Naive thymus-derived CD8-positive, alpha-beta T cell (primary cell): ENCODE measurements at regions not wholly inside any gene's neighbourhood (a gene's known extent, or its start where the extent isn't known, plus 50 kb on each side); places are given as distances from the start of the nearest gene placed in this dataset.
A peak's percentile ranks its signal among the peaks of the same experiment; 100 is the strongest.
"Not testable (repeated sequence)": the region's sequence is repeated elsewhere in the genome, so short reads cannot be mapped to it uniquely, and the experiment has no call there.

Source experiments
- ATAC-seq, 2 donors: fragments of 150-1000 bp; cut with Tn5 transposase in 1 of 2; sonication (Bioruptor Pico), chemical (Tn5 transposase) in 1 of 2; 1 replicate in 1 of 2; 2 replicates in 1 of 2; pipeline ENCODE4 v1.10.0; 2021; ENCODE audit warnings: mild to moderate bottlenecking in 2 of 2, moderate library complexity in 2 of 2
- POLR2A ChIA-PET: fragments of 350-600 bp; sonication (Branson Sonifier 250); formaldehyde crosslinking; loops from one replicate; lab custom pipeline; 2021; ENCODE audit warnings: antibody characterized with exemption; lab: Charles Lee
- DNase-seq, 10 donors: peaks; one replicate each; pipeline versions ENCODE4 v3.0.0 to v3.0.0-alpha.2; 2020 to 2022
- H3K27ac Mint-ChIP-seq, 10 donors: one replicate each; pipeline ENCODE4 v1.8.0; 2020 to 2022; ENCODE audit warnings: mild to moderate bottlenecking in 10 of 10, mixed read lengths in 10 of 10, moderate library complexity in 4 of 10, inconsistent platforms in 1 of 10
- H3K27me3 Mint-ChIP-seq, 5 donors: one replicate each; pipeline ENCODE4 v1.8.0; 2021 to 2022; ENCODE audit warnings: mixed read lengths in 5 of 5
- H3K36me3 Mint-ChIP-seq, 3 donors: one replicate each; pipeline ENCODE4 v1.8.0; 2020 to 2022; ENCODE audit warnings: mixed read lengths in 3 of 3, mild to moderate bottlenecking in 2 of 3, inconsistent platforms in 1 of 3
- H3K4me1 Mint-ChIP-seq, 4 donors: one replicate each; pipeline ENCODE4 v1.8.0; 2021 to 2022; ENCODE audit warnings: mixed read lengths in 4 of 4
- H3K4me3 Mint-ChIP-seq, 10 donors: one replicate each; pipeline ENCODE4 v1.8.0; 2020 to 2022; ENCODE audit warnings: mild to moderate bottlenecking in 10 of 10, mixed read lengths in 10 of 10, moderate library complexity in 6 of 10, inconsistent platforms in 1 of 10
- H3K9me3 Mint-ChIP-seq, 9 donors: one replicate each; pipeline ENCODE4 v1.8.0; 2020 to 2022; ENCODE audit warnings: mixed read lengths in 9 of 9, mild to moderate bottlenecking in 3 of 9, inconsistent platforms in 1 of 9, moderate library complexity in 1 of 9

DNA sequence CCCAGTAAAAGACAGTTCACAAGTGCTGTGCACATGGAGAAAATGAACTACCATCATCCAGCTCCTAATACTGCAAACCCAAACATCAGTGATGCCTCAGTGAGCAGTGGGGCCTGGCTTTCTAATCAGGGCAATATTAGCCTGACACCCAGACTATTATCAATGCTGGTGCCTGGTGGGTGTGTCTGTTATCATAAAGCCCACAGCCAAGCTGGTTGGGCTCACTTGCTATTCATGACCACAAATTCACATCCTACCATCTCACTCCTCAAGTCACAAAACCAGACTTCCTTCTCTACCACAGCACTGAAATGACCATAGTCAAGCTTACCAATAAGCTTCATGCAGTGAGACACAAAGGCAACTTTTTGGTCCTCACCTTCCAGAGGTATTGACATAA is 180.8 kb upstream of the PLN start:
- H3K9me3 Mint-ChIP-seq, result peaks cover 0 to 16% (median 6%) of the 10 kb centered on the region in 9 donors
- POLR2A ChIA-PET, result no interaction called here
- H3K27me3 Mint-ChIP-seq, result no peaks in the 10 kb centered on the region
- DNase-seq (no peak), ATAC-seq (no peak)
- H3K36me3 Mint-ChIP-seq, result peaks cover 2 to 17% (median 6%) of the 10 kb centered on the region in 3 donors
- no peak overlapping the region for H3K4me3 Mint-ChIP-seq
- no peaks in the 10 kb centered on the region for H3K4me1 Mint-ChIP-seq
- H3K27ac Mint-ChIP-seq, result no peak overlapping the region

DNA sequence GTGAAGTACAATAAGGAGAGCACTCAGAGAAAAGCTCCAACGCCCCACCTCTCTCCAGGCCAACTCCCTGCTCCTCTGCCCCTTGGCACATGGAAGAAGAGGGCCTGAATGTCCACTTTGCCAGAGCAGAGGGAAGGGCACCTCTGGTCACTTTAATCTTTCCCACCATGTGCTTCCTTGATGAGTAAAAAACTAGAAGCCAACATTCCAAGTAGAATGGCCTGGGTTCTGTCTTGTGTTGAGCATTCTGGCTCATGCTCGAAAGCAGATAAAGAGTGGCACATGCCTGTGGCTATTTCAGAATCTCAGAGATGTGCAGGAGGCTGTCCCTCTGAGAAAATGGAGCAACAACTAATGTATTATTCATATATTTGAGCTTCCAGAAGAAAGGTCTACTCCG is 177.4 kb upstream of the PLN start:
- no peaks in the 10 kb centered on the region for H3K4me1 Mint-ChIP-seq
- H3K4me3 Mint-ChIP-seq, result no peak overlapping the region
- H3K36me3 Mint-ChIP-seq, result peaks cover 8 to 30% (median 17%) of the 10 kb centered on the region in 3 donors
- H3K9me3 Mint-ChIP-seq, result peaks cover 0 to 16% (median 6%) of the 10 kb centered on the region in 9 donors
- ATAC-seq (no peak), DNase-seq (no peak)
- H3K27me3 Mint-ChIP-seq, result no peaks in the 10 kb centered on the region
- POLR2A ChIA-PET, result no interaction called here
- no peak overlapping the region for H3K27ac Mint-ChIP-seq

DNA sequence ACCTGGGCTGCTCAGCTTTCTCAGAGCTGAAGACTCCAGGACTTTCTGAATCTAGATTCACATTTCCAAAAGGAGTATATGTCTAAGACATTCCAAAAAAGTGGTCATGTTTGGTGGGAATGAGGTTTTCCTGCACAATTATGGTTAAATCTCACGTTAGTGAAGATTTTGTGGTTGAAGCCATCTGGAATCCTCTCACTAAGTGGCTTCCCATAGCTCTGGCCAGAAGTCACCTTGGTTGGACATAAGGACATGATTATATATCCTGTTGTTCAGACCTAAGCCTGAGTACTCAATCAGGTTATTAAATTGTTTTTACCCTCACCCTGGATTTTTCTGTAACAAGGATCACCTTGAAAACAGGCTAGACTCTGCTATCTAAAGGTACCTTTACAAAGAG is 176.1 kb upstream of the PLN start:
- peaks cover 0 to 16% (median 6%) of the 10 kb centered on the region in 9 donors for H3K9me3 Mint-ChIP-seq
- H3K27me3 Mint-ChIP-seq, result peaks cover 0 to 1% (median 0%) of the 10 kb centered on the region in 5 donors
- peaks cover 8 to 30% (median 17%) of the 10 kb centered on the region in 3 donors for H3K36me3 Mint-ChIP-seq
- POLR2A ChIA-PET, result no interaction called here
- H3K4me3 Mint-ChIP-seq, result no peak overlapping the region
- no peaks in the 10 kb centered on the region for H3K4me1 Mint-ChIP-seq
- H3K27ac Mint-ChIP-seq, result no peak overlapping the region
- ATAC-seq, result no peak
- no peak for DNase-seq

DNA sequence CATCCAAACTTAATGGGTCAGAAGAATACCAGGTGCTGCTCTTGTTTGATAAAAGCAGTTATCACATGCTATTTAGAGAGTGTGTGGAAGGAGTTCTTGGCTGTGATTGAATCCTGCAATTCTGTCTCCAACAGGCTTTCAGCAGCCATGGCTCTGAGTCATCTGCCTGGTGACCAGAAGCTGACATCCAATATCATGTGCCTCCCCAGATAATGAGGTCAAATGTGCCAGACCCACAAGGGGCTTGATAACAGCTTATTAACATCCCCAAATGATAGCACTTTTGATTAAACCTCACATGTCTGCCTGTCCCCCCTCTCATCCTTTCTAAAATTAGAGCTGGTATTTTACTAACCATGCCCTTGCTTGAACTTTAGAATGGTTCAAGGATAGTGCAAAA is 175.7 kb upstream of the PLN start:
- POLR2A ChIA-PET, result no interaction called here
- no peak for DNase-seq
- H3K27me3 Mint-ChIP-seq, result peaks cover 0 to 2% (median 0%) of the 10 kb centered on the region in 5 donors

DNA sequence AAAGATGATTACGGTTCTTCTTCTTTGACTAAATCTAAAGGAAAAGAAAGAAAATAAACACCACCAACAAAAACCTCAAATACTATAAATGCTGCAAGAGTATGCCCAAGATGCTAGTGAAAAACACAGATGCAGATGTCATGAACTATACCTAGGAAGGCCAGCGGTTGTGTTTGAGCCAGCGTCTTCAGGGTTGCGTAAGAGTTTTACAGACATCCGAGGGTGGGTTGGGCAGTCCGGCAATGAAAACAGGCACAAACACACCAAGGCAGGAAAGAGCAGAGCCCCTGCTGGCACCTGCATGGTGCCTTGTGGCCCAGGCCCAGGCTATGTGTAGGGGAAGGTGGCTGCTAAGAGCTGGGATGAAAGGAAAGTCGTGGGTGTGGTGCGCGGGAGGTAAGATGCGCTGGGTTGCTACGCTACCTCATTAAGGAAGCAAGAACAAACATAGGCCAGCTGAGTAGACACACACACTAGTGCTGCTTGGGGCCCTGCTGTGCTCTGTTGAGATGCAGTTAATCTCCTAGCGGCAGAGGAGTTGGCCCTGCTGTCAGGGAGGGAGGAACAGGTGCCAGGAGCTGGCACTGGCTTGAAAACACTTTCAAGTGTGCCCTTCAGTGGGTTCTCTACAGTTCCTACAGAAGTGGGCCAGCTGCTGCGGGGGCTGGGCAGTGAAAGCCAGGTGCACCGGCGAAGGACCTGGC is 170.2 kb upstream of the PLN start:
- Mint-ChIP-seq H3K9me3 (peaks cover 0 to 6% (median 0%) of the 10 kb centered on the region in 9 donors), H3K36me3 (peaks cover 7 to 28% (median 16%) of the 10 kb centered on the region in 3 donors), H3K4me3 (no peak overlapping the region), H3K27ac (peak overlapping the region in 1 of 10 donors; percentile 70), H3K4me1 (no peaks in the 10 kb centered on the region), H3K27me3 (peaks cover 0 to 2% (median 0%) of the 10 kb centered on the region in 5 donors)
- no peak for ATAC-seq
- DNase-seq, result no peak
- POLR2A ChIA-PET, result no interaction called here

More for the DNA sequence above, 175.7 kb upstream of the PLN start:
- peaks cover 8 to 30% (median 17%) of the 10 kb centered on the region in 3 donors for H3K36me3 Mint-ChIP-seq
- no peak overlapping the region for H3K27ac Mint-ChIP-seq
- no peaks in the 10 kb centered on the region for H3K4me1 Mint-ChIP-seq
- no peak overlapping the region for H3K4me3 Mint-ChIP-seq
- H3K9me3 Mint-ChIP-seq, result peaks cover 0 to 16% (median 6%) of the 10 kb centered on the region in 9 donors
- no peak for ATAC-seq

DNA sequence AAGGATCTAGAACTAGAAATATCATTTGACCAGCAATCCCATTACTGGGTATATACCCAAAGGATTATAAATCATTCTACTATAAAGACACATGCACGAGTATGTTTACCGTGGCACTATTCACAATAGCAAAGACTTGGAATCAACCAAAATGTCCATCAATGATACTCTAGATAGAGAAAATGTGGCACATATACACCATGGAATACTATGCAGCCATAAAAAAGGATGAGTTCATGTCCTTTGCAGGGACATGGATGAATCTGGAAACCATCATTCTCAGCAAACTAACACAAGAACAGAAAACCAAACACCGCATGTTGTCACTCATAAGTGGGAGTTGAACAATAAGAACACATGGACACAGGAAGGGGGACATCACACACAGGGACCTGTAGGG is 167.5 kb upstream of the PLN start:
- POLR2A ChIA-PET, H3K4me3 Mint-ChIP-seq, H3K27ac Mint-ChIP-seq, ATAC-seq, H3K4me1 Mint-ChIP-seq, H3K9me3 Mint-ChIP-seq, DNase-seq, H3K27me3 Mint-ChIP-seq: not testable (repeated sequence)
- H3K36me3 Mint-ChIP-seq, result peaks cover 3 to 19% (median 10%) of the 10 kb centered on the region in 3 donors

DNA sequence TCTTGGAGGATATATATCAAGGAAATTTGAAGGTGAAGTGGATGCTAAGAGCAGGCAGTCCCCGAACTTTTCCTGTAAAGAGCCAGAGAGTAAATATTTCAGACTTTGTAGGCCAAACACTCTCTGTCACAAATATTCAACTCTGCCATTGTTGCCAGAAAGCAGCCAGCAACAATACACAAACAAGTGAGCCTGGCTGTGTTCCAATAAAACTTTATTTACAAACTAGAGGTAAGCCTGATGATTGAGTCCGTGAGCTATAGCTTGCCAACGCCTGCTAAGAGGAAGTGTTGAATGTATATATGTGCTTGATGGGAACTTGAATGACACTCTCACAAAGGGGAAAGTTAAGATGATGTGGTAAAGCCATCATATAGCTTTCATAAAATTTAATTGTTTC is 166.0 kb upstream of the PLN start:
- Mint-ChIP-seq H3K27me3 (no peaks in the 10 kb centered on the region), H3K36me3 (peaks cover 7 to 28% (median 10%) of the 10 kb centered on the region in 3 donors), H3K9me3 (peaks cover 0 to 6% (median 0%) of the 10 kb centered on the region in 9 donors), H3K4me1 (no peaks in the 10 kb centered on the region), H3K4me3 (no peak overlapping the region), H3K27ac (no peak overlapping the region)
- POLR2A ChIA-PET, result no interaction called here
- DNase-seq (no peak), ATAC-seq (no peak)

DNA sequence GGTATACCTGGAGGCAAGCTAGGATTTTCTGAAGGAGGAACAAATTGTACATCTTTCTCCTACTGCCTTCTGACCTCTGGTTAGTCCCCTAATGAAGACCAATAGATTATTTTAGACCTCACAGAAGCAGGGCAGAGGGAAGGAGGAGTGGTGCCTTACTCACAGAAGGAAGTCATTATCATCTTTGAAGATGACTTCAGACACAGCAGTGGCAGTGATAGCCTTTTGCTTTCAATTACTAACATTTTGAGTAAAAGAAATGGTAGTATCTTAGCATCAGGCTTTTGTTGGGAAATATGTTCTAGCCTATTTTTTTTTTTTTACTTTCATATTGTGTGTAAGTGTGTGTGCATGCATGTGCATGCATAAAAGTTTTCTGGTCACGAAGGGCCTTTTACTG is 164.2 kb upstream of the PLN start:
- no peak for ATAC-seq
- H3K36me3 Mint-ChIP-seq, result peaks cover 9 to 33% (median 10%) of the 10 kb centered on the region in 3 donors
- H3K4me3 Mint-ChIP-seq, result no peak overlapping the region
- no peak for DNase-seq
- POLR2A ChIA-PET, result no interaction called here
- peaks cover 0 to 6% (median 0%) of the 10 kb centered on the region in 9 donors for H3K9me3 Mint-ChIP-seq
- no peak overlapping the region for H3K27ac Mint-ChIP-seq
- no peaks in the 10 kb centered on the region for H3K27me3 Mint-ChIP-seq
- H3K4me1 Mint-ChIP-seq, result no peaks in the 10 kb centered on the region

DNA sequence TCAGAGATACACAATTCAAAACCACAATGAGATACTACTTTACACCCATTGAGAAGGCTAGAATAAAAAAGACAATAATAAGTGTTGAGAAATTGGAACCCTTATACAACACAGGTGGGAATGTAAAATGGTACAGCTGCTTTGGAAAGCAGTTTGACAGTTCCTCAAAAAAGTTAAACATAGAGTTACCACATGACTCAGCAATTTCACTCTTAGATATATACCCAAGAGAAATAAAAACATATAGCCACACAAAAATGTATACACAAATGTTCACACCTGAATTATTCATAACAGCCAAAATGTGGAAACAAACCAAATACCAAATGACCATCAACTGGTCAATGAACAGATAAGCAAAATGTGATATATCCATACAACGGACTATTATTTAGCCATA is 161.1 kb upstream of the PLN start:
- Mint-ChIP-seq H3K27ac (no peak overlapping the region), H3K9me3 (peaks cover 0 to 2% (median 0%) of the 10 kb centered on the region in 9 donors), H3K4me1 (peaks cover 2 to 7% (median 3%) of the 10 kb centered on the region in 4 donors), H3K27me3 (no peaks in the 10 kb centered on the region), H3K36me3 (peaks cover 4 to 18% (median 9%) of the 10 kb centered on the region in 3 donors), H3K4me3 (no peak overlapping the region)
- POLR2A ChIA-PET, result no interaction called here
- ATAC-seq, result no peak
- no peak for DNase-seq

DNA sequence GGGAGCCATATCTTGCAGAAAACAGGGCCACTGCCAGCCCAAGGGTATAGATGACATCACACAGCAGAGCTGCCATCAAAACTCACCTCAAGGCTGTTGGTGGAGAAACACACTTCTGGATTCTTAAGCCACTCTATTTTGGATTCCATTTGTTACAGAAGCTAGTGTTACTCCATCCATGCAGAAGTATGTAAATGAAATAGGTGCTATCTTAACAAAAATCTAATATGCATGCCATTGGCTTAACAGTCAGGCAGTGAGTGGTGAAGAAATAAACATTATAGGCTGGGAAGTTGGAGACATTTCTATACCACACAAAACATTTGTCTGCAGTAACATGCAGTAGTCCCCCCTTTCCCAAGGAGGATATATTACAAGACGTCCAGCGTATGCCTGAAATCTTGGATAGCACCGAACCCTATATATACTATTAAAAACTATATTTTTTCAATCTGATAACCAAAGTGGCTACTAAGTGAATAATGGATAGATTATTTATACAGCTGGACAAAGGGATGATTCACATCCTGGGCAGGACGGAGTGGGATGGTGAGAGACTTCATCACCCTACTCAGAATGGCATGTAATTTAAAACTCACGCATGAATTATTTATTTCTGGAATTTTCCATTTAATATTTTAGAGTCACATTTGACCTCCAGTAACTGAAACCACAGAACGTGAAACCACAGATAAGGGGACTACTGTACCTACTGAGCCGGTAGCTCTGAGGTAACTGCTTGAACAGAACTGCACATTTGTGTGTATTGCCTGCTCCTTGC is 160.0 kb upstream of the PLN start:
- POLR2A ChIA-PET, result no interaction called here
- no peak for DNase-seq
- no peak for ATAC-seq
- Mint-ChIP-seq H3K4me1 (peaks cover 2 to 7% (median 3%) of the 10 kb centered on the region in 4 donors), H3K4me3 (no peak overlapping the region), H3K9me3 (peaks cover 0 to 2% (median 0%) of the 10 kb centered on the region in 9 donors), H3K27ac (peak overlapping the region in 1 of 10 donors; percentile 63), H3K36me3 (peaks cover 4 to 21% (median 9%) of the 10 kb centered on the region in 3 donors), H3K27me3 (no peaks in the 10 kb centered on the region)

DNA sequence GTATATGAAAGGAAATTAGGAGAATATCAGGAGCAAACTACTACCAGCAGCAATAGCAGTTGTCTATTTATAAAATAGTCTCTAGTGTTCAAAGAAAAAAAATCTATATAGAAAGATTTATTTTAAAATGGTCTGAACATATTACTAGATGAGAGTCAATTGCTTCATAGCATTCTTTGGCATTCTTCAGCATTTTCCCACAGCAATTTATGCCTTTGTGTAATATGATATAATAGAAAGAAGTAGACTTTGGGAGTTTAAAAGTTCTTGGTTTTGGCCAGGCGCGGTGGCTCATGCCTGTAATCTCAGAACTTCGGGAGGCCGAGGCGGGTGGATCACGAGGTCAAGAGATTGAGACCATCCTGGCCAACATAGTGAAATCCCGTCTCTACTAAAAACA is 157.0 kb upstream of the PLN start:
- no peak for ATAC-seq
- Mint-ChIP-seq H3K27ac (no peak overlapping the region), H3K4me3 (no peak overlapping the region)

DNA sequence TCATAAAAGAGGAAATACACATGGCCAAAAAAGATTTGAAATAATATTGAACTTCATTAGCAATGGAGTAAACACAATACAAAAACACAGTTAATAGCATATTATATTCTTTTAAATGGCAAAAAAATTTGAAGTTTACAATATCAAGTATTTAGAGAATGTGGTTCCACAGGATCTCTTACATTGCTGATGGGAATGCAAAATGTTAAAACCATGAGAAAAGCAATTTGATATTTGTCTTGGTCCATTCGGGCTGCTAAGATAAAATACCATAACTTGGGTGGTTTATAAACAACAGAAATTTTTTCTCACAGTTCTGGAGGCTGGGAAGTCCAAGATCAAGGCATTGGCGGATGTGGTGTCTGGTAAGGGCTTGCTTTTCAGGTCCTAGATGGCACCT is 154.0 kb upstream of the PLN start:
- Mint-ChIP-seq H3K9me3 (peaks cover 0 to 4% (median 0%) of the 10 kb centered on the region in 9 donors), H3K4me1 (peaks cover 2 to 7% (median 3%) of the 10 kb centered on the region in 4 donors), H3K27me3 (no peaks in the 10 kb centered on the region), H3K36me3 (peaks cover 5 to 13% (median 5%) of the 10 kb centered on the region in 3 donors), H3K27ac (no peak overlapping the region), H3K4me3 (no peak overlapping the region)
- ATAC-seq (no peak), DNase-seq (no peak)
- POLR2A ChIA-PET, result no interaction called here

More for the DNA sequence above, 157.0 kb upstream of the PLN start:
- Mint-ChIP-seq H3K9me3 (peaks cover 0 to 4% (median 0%) of the 10 kb centered on the region in 9 donors), H3K36me3 (peaks cover 5 to 20% (median 11%) of the 10 kb centered on the region in 3 donors), H3K4me1 (peaks cover 2 to 7% (median 3%) of the 10 kb centered on the region in 4 donors), H3K27me3 (no peaks in the 10 kb centered on the region)
- DNase-seq, result no peak
- POLR2A ChIA-PET, result no interaction called here

DNA sequence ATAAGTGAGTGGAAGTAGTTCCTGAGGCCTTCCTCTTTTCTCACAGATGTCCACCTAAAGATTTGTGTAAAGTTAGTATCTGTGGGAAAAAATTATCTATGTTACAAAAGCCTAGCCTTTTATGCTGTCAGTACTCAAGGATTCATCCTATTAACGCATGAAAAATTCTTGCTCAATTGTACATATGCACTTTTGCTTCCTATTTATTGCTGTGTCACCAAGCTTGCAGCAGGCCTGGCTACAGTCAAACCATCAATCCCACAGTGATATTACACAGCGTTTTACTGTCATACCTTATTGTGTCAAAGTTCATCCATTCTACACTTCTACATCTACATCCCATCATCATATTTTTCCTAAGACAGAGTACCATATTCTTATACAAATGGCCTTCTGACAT is 151.1 kb upstream of the PLN start:
- peaks cover 0 to 4% (median 0%) of the 10 kb centered on the region in 9 donors for H3K9me3 Mint-ChIP-seq

More for the DNA sequence above, 151.1 kb upstream of the PLN start:
- Mint-ChIP-seq H3K27me3 (no peaks in the 10 kb centered on the region), H3K4me1 (no peaks in the 10 kb centered on the region), H3K4me3 (no peak overlapping the region), H3K36me3 (peaks cover 8 to 27% (median 14%) of the 10 kb centered on the region in 3 donors), H3K27ac (no peak overlapping the region)
- DNase-seq, result no peak
- no peak for ATAC-seq
- POLR2A ChIA-PET, result no interaction called here
